HG03097 (cell line): ENCODE measurements at regions not wholly inside any gene's neighbourhood (a gene's known extent, or its start where the extent isn't known, plus 50 kb on each side); places are given as distances from the start of the nearest gene placed in this dataset.
"Not testable (repeated sequence)": the region's sequence is repeated elsewhere in the genome, so short reads cannot be mapped to it uniquely, and the experiment has no call there.

Source experiments
- ATAC-seq: cut with Tn5 transposase; IDR thresholded peaks from one replicate; pipeline ENCODE4 v1.9.1; 2021; ENCODE audit not compliant: unreplicated experiment, low FRiP score

DNA sequence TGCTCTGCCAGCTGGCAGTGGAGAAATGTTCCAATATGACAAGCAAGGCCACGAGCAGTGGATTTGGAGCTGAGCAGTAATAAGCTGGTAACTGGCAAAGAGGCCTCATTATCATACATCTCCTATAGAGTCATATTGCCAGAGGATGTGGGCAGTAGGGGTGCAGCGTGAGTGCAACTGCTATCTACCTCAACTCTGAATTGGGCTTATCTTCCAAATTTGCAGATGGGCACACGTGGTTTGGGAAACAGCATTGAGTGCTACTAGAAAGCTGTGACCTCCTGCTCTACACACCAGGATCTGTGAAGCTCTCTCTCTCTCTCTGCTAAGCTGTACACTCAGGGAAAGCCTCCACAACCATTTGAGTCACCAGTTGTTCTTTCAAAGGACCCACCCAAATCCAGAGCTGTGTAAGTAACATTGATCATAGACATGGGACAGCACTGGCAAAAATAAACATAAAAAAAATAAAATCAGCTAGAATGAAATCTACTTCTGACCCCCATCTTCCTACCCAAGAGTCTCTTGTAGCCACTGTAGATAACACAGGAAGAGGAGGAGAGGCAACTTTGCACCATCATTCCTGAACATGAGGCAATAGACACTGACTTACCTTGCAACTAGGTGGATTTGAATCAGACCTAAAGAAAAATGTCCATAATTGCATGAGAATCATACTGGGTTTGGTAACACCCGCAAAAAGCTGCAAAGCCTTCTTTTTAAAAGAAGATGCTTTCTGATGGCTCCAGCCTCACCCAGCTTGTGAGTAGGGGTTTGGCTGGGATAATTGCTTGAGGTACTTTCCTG, 82.9 kb upstream of the THBS1 start:
- no peak for ATAC-seq

DNA sequence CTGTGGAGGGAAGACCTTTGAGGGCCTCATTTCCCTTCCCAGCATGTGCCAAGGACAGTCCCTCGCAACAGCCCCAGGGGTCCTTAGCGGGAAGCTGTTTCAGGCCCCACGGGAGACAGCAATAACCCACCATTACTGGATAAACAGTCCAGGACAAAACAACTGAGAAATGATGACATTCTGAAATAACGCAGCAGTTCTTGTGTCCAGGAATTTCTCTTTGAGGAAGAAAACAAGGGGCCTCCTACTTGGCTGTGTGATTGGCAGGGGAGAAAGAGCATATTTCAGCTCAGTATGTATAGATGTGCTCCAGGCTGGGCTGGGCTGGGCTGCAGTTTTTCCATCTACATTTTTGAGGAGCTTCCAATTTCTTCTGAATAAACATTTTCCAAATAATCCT, 82.2 kb upstream of the THBS1 start:
- ATAC-seq: no peak

DNA sequence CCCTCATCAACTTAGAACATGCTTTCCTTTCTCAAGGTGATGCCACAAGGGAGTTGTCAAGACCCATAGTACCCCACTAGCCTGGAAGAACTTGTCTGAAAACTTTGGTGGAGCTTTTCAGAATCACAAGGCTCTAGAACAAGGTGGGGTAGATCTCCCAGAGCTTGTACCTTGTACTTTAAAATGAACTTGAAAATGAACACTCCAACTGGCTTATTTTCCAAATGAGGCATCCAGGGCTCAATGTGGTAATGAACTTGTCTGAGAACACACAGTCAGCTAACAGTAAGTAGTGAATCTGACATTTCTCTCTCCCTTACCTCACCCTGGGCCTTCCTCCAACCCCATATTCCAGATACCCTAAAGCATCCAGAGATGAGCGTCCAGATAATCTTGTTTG, 81.8 kb upstream of the THBS1 start:
- no peak for ATAC-seq

DNA sequence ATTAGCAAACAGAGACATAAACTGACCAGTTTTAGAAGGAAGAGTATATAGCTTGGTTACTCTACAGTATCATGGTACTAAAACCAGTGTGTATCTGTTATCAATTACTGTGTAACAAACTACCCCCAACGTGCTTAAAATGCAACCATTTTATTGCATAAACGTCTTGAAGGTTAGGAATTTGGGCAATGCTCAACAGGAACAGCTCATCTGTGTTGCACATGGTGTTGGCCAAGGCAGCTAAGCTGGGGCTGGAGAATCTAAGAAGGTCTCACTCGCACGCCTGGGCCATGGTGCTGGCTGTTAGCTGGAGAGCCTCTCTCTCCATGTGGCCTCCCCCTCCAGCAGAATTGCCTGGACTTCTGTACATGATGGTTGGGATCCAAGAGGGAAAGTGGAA, 81.2 kb upstream of the THBS1 start:
- no peak for ATAC-seq

DNA sequence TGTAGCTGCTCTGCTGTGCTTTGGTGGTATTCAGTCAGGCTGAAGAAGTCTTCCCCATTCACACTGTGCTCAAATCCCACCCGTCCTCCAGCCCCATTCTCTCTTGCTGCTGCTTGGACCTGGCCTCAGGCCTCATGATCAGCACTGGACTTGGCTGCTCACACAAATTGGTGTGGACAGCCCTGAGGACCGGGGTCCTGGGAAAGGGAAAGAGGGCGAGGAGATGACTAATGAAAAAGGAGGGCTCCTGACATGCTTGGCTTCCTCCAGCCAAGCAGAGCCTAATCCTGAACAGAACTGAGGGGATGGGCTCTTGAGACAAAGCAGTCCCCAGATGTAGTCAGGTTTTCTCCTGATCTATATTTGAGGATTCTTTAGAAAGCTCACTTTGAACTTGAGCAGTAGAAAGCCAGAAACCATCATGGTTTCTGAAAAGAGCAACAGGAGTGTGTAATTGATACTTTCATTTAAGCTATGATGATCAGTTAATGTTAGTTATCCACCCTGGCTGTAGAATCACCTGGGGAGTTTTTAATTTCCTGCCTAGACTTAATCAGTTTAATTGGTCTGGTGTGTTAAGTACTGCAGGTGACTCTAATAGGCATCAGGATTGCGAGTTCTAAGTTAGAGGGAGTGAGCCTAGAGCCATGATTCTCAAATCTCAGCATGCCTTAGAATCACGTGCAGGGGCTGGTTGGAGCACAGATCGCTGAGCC, 79.4 kb upstream of the THBS1 start:
- ATAC-seq: no peak

DNA sequence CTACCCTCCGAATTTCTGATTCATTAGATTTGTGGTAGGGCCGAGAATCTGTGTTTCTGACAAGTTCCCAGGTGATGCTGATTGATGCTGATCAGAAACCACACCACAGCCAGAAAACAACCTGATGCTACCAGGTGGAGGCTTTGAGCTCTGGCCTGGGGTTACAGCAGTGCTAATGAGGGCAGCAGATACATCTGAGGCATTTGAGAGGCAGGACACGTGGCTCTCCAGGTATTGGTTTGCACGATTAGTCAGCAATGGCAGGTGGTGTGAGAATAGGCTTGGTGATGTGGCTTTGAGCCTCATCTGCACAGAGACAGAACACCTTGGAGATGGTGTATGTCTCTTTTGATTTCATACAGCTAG, 78.8 kb upstream of the THBS1 start:
- ATAC-seq: no peak

DNA sequence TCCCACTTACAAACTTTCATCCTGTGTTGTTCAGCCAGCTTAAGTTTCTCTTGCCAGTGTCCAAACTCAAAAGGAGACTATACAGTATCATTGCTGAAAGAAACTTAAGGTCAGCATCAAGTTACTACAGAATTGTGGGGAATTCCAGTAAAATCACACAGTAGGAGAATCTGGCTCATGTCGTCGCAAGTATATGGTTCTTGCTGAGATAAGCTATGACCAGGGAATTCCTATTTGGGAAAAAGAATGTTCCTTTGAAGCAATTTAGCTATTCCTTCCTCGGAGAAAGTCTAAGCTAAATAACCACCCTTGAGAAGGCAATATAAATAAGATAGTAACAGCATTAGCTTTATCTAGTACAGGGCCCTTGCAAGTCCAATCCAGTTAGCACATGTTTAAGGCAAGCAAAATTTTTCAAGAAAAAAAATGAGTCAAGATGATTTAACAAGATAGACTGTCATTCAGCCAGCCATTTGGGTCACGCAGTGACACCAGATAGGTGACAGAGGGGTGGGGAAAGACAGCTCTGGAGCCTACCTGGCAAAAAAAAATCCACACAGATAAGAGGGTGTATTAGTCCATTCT, 78.2 kb upstream of the THBS1 start:
- ATAC-seq: no peak

DNA sequence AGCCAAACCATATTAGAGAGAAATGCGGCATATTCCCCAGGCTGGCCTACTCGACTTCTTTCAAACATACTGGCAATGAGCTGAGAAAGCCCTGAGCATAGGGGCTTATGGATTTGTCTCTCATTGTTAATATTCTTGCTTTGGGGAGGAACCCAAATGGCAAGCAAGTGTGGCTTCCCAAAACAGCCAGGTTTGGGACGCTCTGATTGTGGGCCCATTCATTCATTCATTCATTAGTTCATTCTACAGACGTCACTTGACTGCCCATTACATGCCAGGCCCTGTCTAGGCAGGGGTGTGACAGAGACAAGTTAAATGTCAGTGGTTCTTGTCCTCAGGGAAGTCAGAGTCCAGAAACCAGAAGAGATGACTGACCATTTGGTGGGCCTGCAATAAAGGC, 77.4 kb upstream of the THBS1 start:
- no peak for ATAC-seq

DNA sequence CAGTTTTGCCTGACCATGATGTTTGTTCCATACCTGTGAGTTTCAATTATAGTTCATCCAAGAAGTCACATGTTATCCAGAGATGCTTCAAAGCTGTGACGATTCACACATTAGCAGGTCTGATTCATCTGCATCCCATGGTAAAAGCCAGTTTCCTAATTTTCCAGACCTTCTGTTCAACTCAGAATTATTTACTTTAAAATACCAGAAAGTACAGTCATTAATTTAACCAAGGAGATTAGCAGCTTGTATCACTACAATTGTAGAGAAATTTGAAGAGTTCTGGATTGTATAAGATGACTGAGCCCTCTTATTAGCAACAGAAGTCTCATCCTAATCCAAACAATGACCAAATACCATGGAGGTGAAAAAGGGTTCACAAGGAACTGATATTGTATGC, 76.1 kb upstream of the THBS1 start:
- no peak for ATAC-seq

DNA sequence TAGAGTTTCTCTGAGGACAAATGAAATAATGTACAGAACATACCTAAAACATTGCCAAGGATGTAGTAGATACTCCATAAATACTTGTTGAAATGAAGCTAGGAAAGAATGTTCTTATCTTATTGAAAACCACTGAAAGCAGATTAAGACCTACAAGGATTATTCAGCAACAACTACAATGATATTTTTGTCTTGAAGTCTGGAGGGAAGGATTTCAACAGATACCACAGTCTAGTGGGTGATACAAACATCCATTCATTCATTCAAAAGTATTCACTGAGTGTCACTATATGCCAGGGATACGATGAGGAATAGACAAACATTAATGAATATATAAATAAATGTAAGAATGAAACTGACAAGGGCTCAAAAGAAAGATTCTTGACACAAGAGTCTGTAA, 74.7 kb upstream of the THBS1 start:
- ATAC-seq: no peak

DNA sequence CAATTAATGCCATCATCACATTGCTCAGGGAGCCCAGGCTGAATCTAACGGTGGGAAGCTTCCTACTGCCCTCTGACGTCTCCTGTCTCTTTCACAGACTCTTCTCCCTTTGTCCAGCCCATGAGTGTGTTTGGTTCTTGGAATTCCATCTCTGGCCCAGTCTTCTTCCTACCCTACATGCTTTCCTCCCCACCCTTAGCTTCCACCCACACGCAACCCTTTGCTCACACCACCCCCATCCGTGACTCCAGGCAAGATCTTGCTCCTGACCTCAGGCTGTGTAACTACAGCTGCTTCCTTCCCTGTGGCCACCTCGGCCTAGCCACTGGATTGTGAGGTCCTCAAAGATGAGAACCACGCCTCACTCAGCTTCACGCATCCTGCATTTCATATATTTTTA, 72.3 kb upstream of the THBS1 start:
- no peak for ATAC-seq

DNA sequence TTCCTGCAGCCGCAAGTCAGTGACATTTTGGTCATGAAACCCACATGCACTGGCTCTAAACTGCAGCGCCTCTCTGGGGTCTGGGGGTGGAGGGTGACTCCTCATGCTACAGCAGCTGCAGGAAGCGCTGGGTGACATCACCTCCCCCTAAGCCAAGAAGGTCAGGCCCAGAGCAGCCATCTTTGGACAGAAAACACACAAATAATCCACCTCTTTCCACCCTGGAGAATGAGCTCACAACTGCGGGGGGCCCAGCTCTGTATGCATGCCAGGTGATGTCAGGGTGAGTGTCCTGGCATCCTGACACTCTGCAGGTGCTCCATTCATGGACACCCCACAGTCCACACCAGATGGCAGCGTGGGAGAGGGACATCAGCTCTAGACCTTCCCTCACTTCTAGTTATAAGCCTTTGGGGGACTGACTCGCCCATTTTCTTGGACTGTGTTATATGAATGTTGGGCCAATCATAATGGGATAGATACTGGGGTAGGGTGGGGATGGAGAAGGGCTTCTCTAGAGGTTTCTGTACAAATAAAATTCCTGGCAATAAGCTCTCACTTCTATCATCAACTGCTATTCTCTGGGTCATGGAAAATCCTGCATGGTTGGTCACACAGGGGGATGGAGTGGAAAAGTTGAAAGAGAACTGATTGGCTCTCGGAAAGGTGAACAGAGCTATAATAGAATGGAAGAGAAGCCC, 70.7 kb upstream of the THBS1 start:
- no peak for ATAC-seq

DNA sequence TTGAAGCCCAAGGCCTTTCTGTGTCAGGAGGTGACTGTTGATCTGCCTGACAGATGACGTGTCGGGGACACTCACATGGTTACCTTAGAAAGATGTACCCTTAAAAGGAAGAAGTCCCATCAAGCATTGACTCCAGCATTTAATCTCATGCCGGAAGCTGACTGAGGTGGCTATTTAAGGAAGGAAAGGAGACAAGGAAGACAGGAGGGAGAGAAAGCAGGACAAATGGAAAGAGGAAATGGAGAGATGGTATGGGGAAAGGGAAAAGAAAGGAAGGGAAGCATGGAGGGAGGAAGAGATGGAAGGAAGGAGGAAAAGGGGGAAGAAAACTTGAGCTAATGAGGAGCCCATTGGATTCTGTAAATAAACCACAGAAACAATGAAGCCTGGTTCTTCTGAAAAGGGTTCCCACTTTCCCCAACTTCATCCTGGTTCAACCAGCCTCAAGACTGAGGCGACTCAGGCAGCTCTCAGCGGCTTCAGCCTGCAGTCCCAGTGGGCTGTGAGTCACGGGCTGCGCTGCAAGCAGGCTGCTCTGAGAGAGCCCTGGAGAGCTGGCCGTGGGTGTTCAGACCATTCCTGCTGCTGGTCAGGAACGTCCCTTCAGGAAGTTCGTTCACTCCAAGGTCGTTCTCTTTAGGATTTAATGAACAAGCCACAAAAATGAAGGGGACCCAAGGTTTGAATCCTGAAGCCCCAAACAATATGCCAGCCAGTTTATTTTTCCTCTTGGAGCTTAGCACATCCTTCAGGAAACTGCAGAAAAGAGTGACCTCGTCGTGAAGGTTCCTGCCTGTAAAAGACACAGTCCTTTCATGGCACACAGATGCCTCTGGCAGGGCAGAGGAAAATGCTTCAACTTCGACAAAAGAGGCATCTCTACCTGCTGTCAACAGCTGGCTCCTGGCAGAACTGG, 69.6 kb upstream of the THBS1 start:
- no peak for ATAC-seq

DNA sequence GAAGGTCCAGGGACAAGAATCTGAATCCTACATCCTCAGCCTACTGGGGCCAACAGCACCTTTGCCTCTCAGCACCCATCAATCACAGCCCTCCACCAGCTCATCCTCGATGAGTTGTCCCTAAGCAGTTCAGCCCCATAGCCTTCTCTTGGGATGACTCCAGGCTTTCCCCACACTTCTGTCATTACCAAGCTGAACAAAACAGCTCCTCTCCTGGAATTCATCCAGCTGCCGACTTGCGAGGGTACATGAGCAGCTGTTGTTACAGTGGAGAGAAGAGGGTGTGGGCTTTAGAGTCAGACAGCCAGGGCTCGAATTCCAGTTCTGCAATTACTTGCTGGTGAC, 69.0 kb upstream of the THBS1 start:
- no peak for ATAC-seq

DNA sequence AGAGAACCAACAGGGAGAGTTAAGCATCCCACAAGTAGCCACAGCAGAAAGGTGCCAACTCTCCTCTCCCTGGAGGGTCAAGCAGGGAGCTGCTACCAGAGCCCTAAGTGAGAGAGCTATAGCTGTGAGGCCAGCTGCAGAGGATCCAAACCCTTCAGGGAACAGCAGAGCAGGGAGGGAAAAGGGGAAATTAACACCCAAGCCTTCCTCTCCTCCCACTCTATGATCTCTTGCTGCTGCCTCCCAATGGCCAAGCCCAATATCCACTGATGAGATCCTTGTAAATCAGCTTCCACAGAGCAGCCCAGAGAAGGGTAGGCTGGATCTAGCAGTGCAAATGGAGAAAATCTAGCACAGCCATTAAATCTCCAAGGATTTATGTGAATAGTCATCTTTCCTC, 68.2 kb upstream of the THBS1 start:
- no peak for ATAC-seq

DNA sequence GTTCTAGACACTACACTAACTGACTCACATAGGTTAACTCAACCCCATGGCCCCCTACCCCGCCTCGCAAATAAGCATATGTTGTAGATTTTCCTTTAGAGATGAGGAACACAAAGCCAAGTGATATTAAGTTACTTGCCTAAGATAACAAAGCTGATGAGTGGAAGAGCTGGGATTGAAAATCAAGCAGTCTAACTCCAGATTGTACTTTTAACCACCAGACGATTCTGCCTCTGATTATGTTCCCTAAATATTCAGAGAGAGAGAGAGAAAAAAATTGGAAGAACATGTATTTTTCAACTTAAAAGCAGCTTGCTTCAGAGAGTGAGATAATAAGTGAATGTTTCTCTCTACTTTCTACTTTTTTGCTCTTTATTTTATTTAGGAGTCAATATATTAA, 66.9 kb upstream of the THBS1 start:
- no peak for ATAC-seq

DNA sequence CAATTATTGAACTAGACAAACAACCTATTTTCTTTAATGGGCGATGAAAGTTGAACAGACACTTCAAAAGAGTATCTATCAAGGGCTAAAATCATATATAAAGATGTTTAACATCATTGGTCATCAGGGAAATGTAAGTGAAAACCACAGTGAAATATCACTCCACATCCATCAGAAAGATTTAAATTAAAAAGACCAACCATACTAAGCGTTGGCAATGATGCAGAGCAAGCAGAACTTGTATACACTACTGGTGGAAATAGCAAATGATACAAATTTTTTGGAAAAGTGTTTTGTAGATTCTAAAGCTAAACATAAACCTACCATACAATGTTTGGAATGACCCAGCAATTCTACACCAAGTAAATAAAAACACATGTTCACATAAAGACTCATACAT, 65.9 kb upstream of the THBS1 start:
- no peak for ATAC-seq

DNA sequence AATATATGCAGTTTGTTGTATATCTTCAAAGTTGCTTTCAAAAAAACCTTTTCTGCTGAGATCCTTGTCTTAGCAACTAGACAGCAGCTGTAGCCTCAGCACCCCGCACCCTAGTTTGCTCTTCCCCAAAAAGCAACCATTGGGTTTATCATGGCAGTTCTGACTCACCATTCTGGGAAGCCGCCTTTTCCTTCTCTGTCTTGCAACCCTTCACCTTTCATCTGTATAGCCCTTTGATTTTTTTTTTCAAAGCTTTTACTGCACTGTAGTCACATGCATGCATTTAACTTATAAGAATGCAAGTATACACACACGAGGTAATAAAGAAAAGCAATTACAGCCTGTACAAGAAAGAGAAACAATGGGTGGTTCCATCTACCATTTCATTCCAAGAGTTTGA, 65.1 kb upstream of the THBS1 start:
- no peak for ATAC-seq

DNA sequence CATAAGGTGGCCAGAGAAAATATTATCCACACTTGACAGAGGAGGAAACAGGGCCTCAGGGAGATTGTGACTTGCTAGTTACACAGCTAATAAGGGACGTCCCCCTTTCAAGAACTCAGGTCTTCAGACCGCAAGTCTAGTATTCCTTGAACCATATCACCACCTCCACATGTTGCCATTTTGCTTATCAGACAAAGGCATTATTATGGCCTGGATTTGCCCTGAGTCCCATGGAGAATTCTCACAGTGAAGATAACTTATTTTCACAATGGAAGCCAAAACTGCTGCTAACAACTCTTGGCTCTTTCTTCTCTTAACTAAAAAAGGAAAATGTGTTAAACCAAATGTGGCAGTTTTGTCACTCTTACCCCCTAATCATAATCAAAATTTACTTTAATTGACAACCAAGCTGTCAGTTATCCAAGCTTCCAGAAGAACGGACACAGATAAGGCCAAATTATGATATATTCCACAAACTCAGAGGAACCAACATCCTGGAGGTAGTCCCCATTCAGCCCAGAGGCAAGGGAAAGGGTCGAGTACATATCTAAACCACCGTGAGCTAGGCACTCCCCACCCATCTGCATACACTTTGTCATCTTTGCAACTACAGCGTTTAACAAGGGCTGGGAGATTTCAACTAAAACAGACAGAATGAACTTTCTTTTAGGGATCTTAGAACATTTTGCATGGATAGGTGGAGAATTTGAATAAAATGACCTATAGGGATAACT, 63.6 kb upstream of the THBS1 start:
- no peak for ATAC-seq

DNA sequence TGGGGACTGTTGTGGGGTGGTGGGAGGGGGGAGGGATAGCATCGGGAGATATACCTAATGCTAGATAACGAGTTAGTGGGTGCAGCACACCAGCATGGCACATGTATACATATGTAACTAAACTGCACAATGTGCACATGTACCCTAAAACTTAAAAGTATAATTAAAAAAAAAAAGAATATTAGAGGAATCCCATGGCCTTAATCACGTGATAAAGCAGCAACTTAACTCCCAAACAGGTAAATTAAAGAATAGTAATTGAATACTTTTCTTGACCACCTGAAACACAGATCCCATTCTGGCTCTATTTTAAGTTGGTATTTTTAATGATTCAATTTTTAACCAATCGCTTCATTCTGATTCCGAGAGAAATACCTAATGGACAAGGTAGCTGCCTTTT, 56.9 kb upstream of the THBS1 start:
- not testable (repeated sequence) for ATAC-seq
